PC-3 (cell line): ENCODE measurements at regions not wholly inside any gene's neighbourhood (a gene's known extent, or its start where the extent isn't known, plus 50 kb on each side); places are given as distances from the start of the nearest gene placed in this dataset.

Experiments
- ATAC-seq: fragments of 200-7000 bp; cut with Tn5 transposase; 2 replicates; pipeline ENCODE4 v1.9.1; 2020; ENCODE audit warnings: mild to moderate bottlenecking, moderate library complexity
- BruUV-seq: library from RNA; stranded (reverse); fragments of 400-500 nt; replicated peaks from 2 replicates; lab custom pipeline; 2021; lab: Mats Ljungman, UMichigan
- CTCF ChIA-PET: fragments of 300-600 bp; sonication (Branson Sonifier 250); formaldehyde crosslinking; loops from one replicate; lab custom pipeline; 2022; ENCODE audit warnings: antibody characterized with exemption; lab: Charles Lee
- POLR2A ChIA-PET: fragments of 300-600 bp; sonication (Branson Sonifier 250); formaldehyde crosslinking; loops from one replicate; lab custom pipeline; 2022; ENCODE audit warnings: antibody characterized with exemption; ENCODE audit not compliant: unreplicated experiment; lab: Charles Lee
- DNase-seq: peaks from one replicate; pipeline ENCODE4 v3.0.0-alpha.2; 2015
- H2AFZ ChIP-seq: fragments of 300-600 bp; sonication (generic); 2 replicates; pipeline ENCODE4 v1.6.0; 2016; ENCODE audit warnings: antibody characterized with exemption, low read length
- H3F3A ChIP-seq: fragments of 300-600 bp; sonication (generic); one replicate; pipeline ENCODE4 v1.6.0; 2017; ENCODE audit warnings: antibody characterized with exemption, low read length, control low read depth, mild to moderate bottlenecking; ENCODE audit not compliant: unreplicated experiment
- H3K27ac ChIP-seq: fragments of 300-600 bp; sonication (generic); 2 replicates; pipeline ENCODE4 v1.5.1; 2016; ENCODE audit warnings: mild to moderate bottlenecking, low read length
- H3K27me3 ChIP-seq: fragments of 300-600 bp; sonication (generic); 2 replicates; pipeline ENCODE4 v1.6.1; 2016; ENCODE audit warnings: low read length, mixed read lengths
- H3K36me3 ChIP-seq: fragments of 300-600 bp; sonication (generic); 2 replicates; pipeline ENCODE4 v1.6.1; 2016; ENCODE audit warnings: low read depth, mixed run types, low read length, mixed read lengths
- H3K4me1 ChIP-seq: fragments of 300-600 bp; sonication (generic); 2 replicates; pipeline ENCODE4 v1.5.1; 2016; ENCODE audit warnings: low read length; ENCODE audit not compliant: insufficient read depth
- H3K4me2 ChIP-seq: fragments of 300-600 bp; sonication (generic); 2 replicates; pipeline ENCODE4 v1.6.0; 2016; ENCODE audit warnings: low read length
- H3K4me3 ChIP-seq: fragments of 300-600 bp; sonication (generic); 2 replicates; pipeline ENCODE4 v1.5.1; 2016; ENCODE audit warnings: mild to moderate bottlenecking, low read length, mixed read lengths
- H3K79me2 ChIP-seq: fragments of 300-600 bp; sonication (generic); 2 replicates; pipeline ENCODE4 v1.6.1; 2017; ENCODE audit warnings: low read length, mixed read lengths
- H3K9ac ChIP-seq: fragments of 300-600 bp; sonication (generic); 2 replicates; pipeline ENCODE4 v1.6.0; 2016; ENCODE audit warnings: mild to moderate bottlenecking, low read length
- H3K9me2 ChIP-seq: fragments of 300-600 bp; sonication (generic); replicated peaks from 2 replicates; pipeline ENCODE4 v1.6.1; 2016; ENCODE audit warnings: mixed run types, low read length, mixed read lengths
- H3K9me3 ChIP-seq: fragments of 300-600 bp; sonication (generic); 2 replicates; pipeline ENCODE4 v1.6.1; 2016; ENCODE audit warnings: low read length, mixed read lengths
- H4K20me1 ChIP-seq: fragments of 300-600 bp; sonication (generic); 2 replicates; pipeline ENCODE4 v1.6.1; 2016; ENCODE audit warnings: low read length, mixed read lengths
- EZH2 ChIP-seq: fragments of 300-600 bp; sonication (generic); IDR thresholded peaks from one replicate; pipeline ENCODE4 v1.6.1; 2017; ENCODE audit warnings: antibody characterized with exemption, mild to moderate bottlenecking, low read length; ENCODE audit not compliant: unreplicated experiment
- EZH2phosphoT487 ChIP-seq: fragments of 300-600 bp; sonication (generic); IDR thresholded peaks from 2 replicates; pipeline ENCODE4 v1.6.1; 2018; ENCODE audit warnings: mild to moderate bottlenecking, antibody characterized with exemption, low read length, borderline replicate concordance
- intact Hi-C: fragments of 100-400 bp; cut with micrococcal nuclease; formaldehyde crosslinking; loops from 2 replicates; pipeline ENCODE4 v1.9.0; 2023
- TF ChIP-seq, protein P1 (sequence below): fragments of 300-600 bp; sonication (generic); conservative IDR thresholded peaks from 2 replicates; pipeline ENCODE4 v1.5.1; 2017; ENCODE audit warnings: antibody characterized with exemption, low read depth, mild to moderate bottlenecking, low read length

DNA sequence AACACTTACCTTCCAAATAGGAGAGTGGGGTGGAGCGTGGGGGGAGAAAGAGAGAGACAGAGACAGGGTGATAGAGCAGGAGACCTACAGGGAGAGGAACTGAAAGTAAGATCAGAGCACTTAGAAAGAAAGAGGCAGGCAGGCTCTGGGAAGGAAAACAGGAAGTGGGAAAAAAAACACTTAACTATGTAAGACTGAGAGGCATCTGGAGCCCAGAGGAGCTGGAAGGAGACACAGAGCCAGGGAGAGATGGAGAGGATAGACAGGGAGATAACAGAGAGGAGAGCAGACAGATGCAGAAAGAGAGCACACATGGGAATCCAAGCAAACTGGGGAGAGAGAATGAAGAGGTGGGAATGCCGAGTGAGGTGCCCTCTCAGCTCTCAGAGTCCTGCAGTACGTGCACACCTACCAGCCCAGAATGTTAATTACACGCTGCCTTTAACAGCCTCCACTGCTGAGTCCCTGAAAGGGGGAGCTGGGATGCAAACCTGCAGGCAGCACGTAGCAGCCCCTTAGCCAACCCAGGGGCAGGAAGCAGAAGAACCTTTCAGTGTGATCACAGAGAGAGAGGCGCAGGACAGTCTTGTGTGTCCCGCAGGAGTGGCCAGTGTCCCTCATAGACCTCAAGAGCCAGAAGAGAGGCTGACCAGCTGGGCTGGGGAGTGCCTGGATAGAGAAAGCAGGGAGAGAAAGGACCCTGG lies 132.7 kb upstream of the LRFN2 start:
- Histone ChIP-seq H3K36me3 (no peaks in the 10 kb centered on the region), H3K27me3 (no peaks in the 10 kb centered on the region), H3K9ac (no peak overlapping the region), H3K9me3 (no peaks in the 10 kb centered on the region), H3K4me1 (peaks cover 10% of the 10 kb centered on the region), H3K4me3 (no peak overlapping the region), H4K20me1 (no peaks in the 10 kb centered on the region), H3K27ac (no peak overlapping the region), H3K9me2 (no peaks in the 10 kb centered on the region), H3K4me2 (no peak overlapping the region; the same call in none of the 2 replicates), H2AFZ (0 out of 2 replicates have a peak overlapping the region, but pooled peaks have one; percentile 33), H3F3A (no peaks in the 10 kb centered on the region), H3K79me2 (no peaks in the 10 kb centered on the region)
- no peak for ATAC-seq
- CTCF ChIA-PET = no interaction called here
- POLR2A ChIA-PET = no interaction called here
- TF ChIP-seq, protein P1, sequence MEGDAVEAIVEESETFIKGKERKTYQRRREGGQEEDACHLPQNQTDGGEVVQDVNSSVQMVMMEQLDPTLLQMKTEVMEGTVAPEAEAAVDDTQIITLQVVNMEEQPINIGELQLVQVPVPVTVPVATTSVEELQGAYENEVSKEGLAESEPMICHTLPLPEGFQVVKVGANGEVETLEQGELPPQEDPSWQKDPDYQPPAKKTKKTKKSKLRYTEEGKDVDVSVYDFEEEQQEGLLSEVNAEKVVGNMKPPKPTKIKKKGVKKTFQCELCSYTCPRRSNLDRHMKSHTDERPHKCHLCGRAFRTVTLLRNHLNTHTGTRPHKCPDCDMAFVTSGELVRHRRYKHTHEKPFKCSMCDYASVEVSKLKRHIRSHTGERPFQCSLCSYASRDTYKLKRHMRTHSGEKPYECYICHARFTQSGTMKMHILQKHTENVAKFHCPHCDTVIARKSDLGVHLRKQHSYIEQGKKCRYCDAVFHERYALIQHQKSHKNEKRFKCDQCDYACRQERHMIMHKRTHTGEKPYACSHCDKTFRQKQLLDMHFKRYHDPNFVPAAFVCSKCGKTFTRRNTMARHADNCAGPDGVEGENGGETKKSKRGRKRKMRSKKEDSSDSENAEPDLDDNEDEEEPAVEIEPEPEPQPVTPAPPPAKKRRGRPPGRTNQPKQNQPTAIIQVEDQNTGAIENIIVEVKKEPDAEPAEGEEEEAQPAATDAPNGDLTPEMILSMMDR = no peak
- TF ChIP-seq EZH2phosphoT487 (no peak), EZH2 (no peak)
- DNase-seq = no peak
- intact Hi-C loops = no loop called here
- no TSS peak for BruUV-seq

DNA sequence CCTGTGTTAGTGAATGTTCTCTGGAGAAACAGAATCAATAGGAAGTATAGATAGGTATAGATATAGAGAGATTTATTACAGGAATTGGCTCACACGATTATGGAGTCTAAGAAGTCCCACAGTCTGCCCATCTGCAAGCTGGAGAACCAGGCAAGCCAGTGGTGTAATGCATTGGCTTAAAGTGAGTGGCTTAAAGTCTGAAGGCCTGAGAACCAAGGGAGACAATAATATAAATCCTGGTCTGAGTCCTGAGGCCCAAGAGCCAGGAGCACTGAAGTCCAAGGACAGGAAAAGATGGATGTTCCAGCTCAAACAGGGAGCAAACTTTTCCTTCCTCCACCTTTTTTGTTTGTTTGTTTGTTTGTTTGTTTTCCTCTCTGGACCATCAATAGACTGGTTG lies 131.2 kb upstream of the LRFN2 start:
- Histone ChIP-seq H3K9me2 (no peaks in the 10 kb centered on the region), H3K9me3 (no peaks in the 10 kb centered on the region), H3K9ac (no peak overlapping the region), H3K27me3 (no peaks in the 10 kb centered on the region), H3F3A (no peaks in the 10 kb centered on the region), H3K36me3 (no peaks in the 10 kb centered on the region), H3K79me2 (no peaks in the 10 kb centered on the region), H3K4me1 (peaks cover 17% of the 10 kb centered on the region), H3K27ac (no peak overlapping the region), H3K4me3 (no peak overlapping the region), H2AFZ (no peak overlapping the region), H3K4me2 (no peak overlapping the region), H4K20me1 (no peaks in the 10 kb centered on the region)
- CTCF ChIA-PET = no interaction called here
- DNase-seq (no peak), ATAC-seq (no peak)
- POLR2A ChIA-PET = no interaction called here
- intact Hi-C loops = no loop called here
- TF ChIP-seq, protein P1 = no peak
- TF ChIP-seq EZH2 (no peak), EZH2phosphoT487 (no peak)
- no TSS peak for BruUV-seq

DNA sequence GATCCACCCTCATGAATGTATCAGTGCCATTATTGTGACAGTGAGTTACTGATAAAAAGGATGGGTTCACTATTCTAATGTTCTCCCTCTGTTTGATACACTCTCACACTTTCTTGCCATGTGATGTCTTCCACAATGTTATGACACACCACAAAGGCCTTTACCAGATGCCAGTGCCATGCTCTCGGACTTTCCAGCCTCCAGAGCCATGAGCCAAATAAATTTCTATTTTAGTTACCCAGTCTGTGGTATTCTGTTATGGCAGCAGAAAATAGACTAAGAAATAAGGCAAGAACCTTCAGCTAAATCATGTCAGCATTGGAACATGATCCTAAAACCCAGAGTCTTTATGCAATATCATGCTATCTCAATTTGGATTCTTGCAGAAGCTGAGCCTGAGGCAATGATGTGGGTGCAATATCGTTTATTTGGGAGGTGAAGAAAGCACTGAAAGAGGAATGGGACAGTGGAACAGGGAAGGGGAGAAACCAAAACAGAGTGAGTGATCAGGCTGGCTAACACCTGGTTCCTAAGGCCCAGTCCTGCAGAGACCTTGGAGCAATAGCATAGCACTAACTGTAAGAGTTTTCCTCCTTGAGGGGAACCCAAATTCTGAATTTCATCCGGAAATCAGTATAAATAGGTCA lies 130.4 kb upstream of the LRFN2 start:
- no TSS peak for BruUV-seq
- CTCF ChIA-PET = no interaction called here
- POLR2A ChIA-PET = no interaction called here

More for the DNA sequence above, 130.4 kb upstream of the LRFN2 start:
- no peaks in the 10 kb centered on the region for H3K79me2 ChIP-seq
- no peaks in the 10 kb centered on the region for H4K20me1 ChIP-seq
- H3K9me2 ChIP-seq = no peaks in the 10 kb centered on the region
- DNase-seq (no peak), ATAC-seq (no peak)
- H2AFZ ChIP-seq = no peak overlapping the region
- intact Hi-C loops = no loop called here
- no peaks in the 10 kb centered on the region for H3F3A ChIP-seq
- H3K4me3 ChIP-seq = no peak overlapping the region
- H3K36me3 ChIP-seq = no peaks in the 10 kb centered on the region
- H3K9ac ChIP-seq = no peak overlapping the region
- H3K4me2 ChIP-seq = no peak overlapping the region
- TF ChIP-seq EZH2 = no peak
- TF ChIP-seq, protein P1 = no peak
- peaks cover 17% of the 10 kb centered on the region for H3K4me1 ChIP-seq
- no peak overlapping the region for H3K27ac ChIP-seq
- H3K27me3 ChIP-seq = no peaks in the 10 kb centered on the region
- no peaks in the 10 kb centered on the region for H3K9me3 ChIP-seq
